Heart left ventricle (tissue), 13 donors: ENCODE measurements at regions not wholly inside any gene's neighbourhood (a gene's known extent, or its start where the extent isn't known, plus 50 kb on each side); places are given as distances from the start of the nearest gene placed in this dataset.

Source experiments
- POLR2A ChIP-seq, 2 donors: fragments of 450-650 bp; IDR thresholded peaks; one replicate each; pipeline ENCODE4 v1.6.1; 2017; ENCODE audit warnings: antibody characterized with exemption in 2 of 2, mild to moderate bottlenecking in 2 of 2, moderate library complexity in 2 of 2
- TF ChIP-seq, protein P1 (sequence below), 12 donors: fragments of 200-600 bp; sonication (generic) in 4 of 12; IDR thresholded peaks; one replicate each; pipeline versions ENCODE4 v1.5.0 to v1.8.0; 2018 to 2022; ENCODE audit warnings: antibody characterized with exemption in 12 of 12, mild to moderate bottlenecking in 5 of 12
- donor health status: ischemic (EF 13 %, LVEDD 7.1; RV severe dilation, severe dysfunction).
- donor health status: DM: no; HTN: yes; CAD: no.
- donor health status: DM: no; HTN: no; CAD: no.
- donor health status: ischemic (EF 25% LVEDD 6.9; RV normal size, moderate dysfunction).
- donor health status: ischemic (EF 25% LVEDD 5.7; RV mildly dilated, moderate dysfunction).
- donor health status: ischemic (EF 35%, LVEDD 5.7; RV mildly dilated, moderate dysfunction).
- donor health status: nonischemic (EF 11% LVEDD 7.7; RV severe dilation, severe dysfunction).
- donor health status: DM: yes; HTN: yes; CAD: no.
- donor health status: PGD.
- donor health status: ischemic (EF 29% LVEDD 5.4; RV normal size, mild dysfunction).
- donor health status: nonischemic (EF 23%, LVEDD 6.1; RV moderate dilation, normal function).

DNA sequence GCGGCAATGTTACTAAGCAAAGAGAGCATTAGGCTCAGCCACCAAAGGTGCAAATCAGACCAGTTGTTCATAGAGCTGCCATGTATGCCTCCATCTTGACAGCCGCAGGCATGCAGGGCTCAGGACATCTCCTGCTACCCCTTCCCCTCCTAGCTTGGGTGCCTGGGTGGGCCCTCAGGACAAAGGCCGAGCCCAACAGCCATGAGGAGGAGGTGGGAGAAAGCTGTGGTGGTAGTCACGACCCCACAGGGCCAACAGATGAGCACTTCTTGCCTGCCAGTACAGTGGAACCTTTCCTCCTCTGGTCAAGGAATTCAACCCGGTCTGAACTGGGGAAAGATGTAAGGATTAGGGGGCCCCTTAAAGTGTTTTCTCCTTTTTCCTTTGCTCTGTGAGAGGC is 386.4 kb upstream of the SLITRK6 start:
- TF ChIP-seq, protein P1, sequence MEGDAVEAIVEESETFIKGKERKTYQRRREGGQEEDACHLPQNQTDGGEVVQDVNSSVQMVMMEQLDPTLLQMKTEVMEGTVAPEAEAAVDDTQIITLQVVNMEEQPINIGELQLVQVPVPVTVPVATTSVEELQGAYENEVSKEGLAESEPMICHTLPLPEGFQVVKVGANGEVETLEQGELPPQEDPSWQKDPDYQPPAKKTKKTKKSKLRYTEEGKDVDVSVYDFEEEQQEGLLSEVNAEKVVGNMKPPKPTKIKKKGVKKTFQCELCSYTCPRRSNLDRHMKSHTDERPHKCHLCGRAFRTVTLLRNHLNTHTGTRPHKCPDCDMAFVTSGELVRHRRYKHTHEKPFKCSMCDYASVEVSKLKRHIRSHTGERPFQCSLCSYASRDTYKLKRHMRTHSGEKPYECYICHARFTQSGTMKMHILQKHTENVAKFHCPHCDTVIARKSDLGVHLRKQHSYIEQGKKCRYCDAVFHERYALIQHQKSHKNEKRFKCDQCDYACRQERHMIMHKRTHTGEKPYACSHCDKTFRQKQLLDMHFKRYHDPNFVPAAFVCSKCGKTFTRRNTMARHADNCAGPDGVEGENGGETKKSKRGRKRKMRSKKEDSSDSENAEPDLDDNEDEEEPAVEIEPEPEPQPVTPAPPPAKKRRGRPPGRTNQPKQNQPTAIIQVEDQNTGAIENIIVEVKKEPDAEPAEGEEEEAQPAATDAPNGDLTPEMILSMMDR (IDR thresholded peaks at IDR 0.05) = no peak
- TF ChIP-seq POLR2A (IDR thresholded peaks at IDR 0.05) = no peak
